ENCODE measurements at regions not wholly inside any gene's neighbourhood (a gene's known extent, or its start where the extent isn't known, plus 50 kb on each side); places are given as distances from the start of the nearest gene placed in this dataset.

- Histone ChIP-seq H3K27ac (replicated peaks) (peak overlapping the region; percentile 83), H3K4me3 (replicated peaks; ENCODE audit: insufficient read depth, low read length) (no peak overlapping the region), H3K27me3 (ENCODE audit: insufficient read depth, poor library complexity, severe bottlenecking) (no peaks in the 10 kb centered on the region)
- peak; percentile 89 to 98 for DNase-seq (ENCODE audit: low read depth in 1 of 2, low spot score in 1 of 2)
- no peak for TF ChIP-seq GABPA (IDR thresholded peaks at IDR 0.05; ENCODE audit: low read depth)
- peak; percentile 70 for TF ChIP-seq POLR2AphosphoS5 (IDR thresholded peaks at IDR 0.05; ENCODE audit: low read depth)
- peak; percentile 99 for TF ChIP-seq SPI1 (IDR thresholded peaks at IDR 0.05; ENCODE audit: borderline replicate concordance, low read depth)
Measured at GRCh38 chr5:17118631-17119030, 98.8 kb upstream of the BASP1 start.

- Histone ChIP-seq H3K4me3 (replicated peaks; ENCODE audit: insufficient read depth, low read length) (no peak overlapping the region), H3K27me3 (ENCODE audit: insufficient read depth, poor library complexity, severe bottlenecking) (no peaks in the 10 kb centered on the region), H3K27ac (replicated peaks) (peak overlapping the region; percentile 83)
- no peak for DNase-seq (ENCODE audit: low read depth in 1 of 2, low spot score in 1 of 2)
- TF ChIP-seq POLR2AphosphoS5 (IDR thresholded peaks at IDR 0.05; ENCODE audit: low read depth), result no peak
- TF ChIP-seq, protein P1, sequence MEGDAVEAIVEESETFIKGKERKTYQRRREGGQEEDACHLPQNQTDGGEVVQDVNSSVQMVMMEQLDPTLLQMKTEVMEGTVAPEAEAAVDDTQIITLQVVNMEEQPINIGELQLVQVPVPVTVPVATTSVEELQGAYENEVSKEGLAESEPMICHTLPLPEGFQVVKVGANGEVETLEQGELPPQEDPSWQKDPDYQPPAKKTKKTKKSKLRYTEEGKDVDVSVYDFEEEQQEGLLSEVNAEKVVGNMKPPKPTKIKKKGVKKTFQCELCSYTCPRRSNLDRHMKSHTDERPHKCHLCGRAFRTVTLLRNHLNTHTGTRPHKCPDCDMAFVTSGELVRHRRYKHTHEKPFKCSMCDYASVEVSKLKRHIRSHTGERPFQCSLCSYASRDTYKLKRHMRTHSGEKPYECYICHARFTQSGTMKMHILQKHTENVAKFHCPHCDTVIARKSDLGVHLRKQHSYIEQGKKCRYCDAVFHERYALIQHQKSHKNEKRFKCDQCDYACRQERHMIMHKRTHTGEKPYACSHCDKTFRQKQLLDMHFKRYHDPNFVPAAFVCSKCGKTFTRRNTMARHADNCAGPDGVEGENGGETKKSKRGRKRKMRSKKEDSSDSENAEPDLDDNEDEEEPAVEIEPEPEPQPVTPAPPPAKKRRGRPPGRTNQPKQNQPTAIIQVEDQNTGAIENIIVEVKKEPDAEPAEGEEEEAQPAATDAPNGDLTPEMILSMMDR (IDR thresholded peaks at IDR 0.05; ENCODE audit: insufficient read depth, low read length), result no peak
- no peak for TF ChIP-seq GABPA (IDR thresholded peaks at IDR 0.05; ENCODE audit: low read depth)
- TF ChIP-seq SPI1 (IDR thresholded peaks at IDR 0.05; ENCODE audit: borderline replicate concordance, low read depth), result no peak
- TF ChIP-seq, protein P2, sequence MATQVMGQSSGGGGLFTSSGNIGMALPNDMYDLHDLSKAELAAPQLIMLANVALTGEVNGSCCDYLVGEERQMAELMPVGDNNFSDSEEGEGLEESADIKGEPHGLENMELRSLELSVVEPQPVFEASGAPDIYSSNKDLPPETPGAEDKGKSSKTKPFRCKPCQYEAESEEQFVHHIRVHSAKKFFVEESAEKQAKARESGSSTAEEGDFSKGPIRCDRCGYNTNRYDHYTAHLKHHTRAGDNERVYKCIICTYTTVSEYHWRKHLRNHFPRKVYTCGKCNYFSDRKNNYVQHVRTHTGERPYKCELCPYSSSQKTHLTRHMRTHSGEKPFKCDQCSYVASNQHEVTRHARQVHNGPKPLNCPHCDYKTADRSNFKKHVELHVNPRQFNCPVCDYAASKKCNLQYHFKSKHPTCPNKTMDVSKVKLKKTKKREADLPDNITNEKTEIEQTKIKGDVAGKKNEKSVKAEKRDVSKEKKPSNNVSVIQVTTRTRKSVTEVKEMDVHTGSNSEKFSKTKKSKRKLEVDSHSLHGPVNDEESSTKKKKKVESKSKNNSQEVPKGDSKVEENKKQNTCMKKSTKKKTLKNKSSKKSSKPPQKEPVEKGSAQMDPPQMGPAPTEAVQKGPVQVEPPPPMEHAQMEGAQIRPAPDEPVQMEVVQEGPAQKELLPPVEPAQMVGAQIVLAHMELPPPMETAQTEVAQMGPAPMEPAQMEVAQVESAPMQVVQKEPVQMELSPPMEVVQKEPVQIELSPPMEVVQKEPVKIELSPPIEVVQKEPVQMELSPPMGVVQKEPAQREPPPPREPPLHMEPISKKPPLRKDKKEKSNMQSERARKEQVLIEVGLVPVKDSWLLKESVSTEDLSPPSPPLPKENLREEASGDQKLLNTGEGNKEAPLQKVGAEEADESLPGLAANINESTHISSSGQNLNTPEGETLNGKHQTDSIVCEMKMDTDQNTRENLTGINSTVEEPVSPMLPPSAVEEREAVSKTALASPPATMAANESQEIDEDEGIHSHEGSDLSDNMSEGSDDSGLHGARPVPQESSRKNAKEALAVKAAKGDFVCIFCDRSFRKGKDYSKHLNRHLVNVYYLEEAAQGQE (IDR thresholded peaks at IDR 0.05; ENCODE audit: insufficient replicate concordance, low read depth), result no peak
Measured at GRCh38 chr5:17120209-17120608, 97.2 kb upstream of the BASP1 start.

- no peaks in the 10 kb centered on the region for H3K27me3 ChIP-seq (ENCODE audit: insufficient read depth, poor library complexity, severe bottlenecking)
- DNase-seq (ENCODE audit: low read depth in 1 of 2, low spot score in 1 of 2), result no peak
- no peak for TF ChIP-seq SPI1 (IDR thresholded peaks at IDR 0.05; ENCODE audit: borderline replicate concordance, low read depth)
- TF ChIP-seq, protein P1 (IDR thresholded peaks at IDR 0.05; ENCODE audit: insufficient read depth, low read length), result no peak
- TF ChIP-seq, protein P2 (IDR thresholded peaks at IDR 0.05; ENCODE audit: insufficient replicate concordance, low read depth), result no peak
- TF ChIP-seq GABPA (IDR thresholded peaks at IDR 0.05; ENCODE audit: low read depth), result no peak
- TF ChIP-seq POLR2AphosphoS5 (IDR thresholded peaks at IDR 0.05; ENCODE audit: low read depth), result no peak
- no peak overlapping the region for H3K4me3 ChIP-seq (replicated peaks; ENCODE audit: insufficient read depth, low read length)
- no peak overlapping the region for H3K27ac ChIP-seq (replicated peaks)
Measured at GRCh38 chr5:17121776-17122175, 95.7 kb upstream of the BASP1 start.

DNA sequence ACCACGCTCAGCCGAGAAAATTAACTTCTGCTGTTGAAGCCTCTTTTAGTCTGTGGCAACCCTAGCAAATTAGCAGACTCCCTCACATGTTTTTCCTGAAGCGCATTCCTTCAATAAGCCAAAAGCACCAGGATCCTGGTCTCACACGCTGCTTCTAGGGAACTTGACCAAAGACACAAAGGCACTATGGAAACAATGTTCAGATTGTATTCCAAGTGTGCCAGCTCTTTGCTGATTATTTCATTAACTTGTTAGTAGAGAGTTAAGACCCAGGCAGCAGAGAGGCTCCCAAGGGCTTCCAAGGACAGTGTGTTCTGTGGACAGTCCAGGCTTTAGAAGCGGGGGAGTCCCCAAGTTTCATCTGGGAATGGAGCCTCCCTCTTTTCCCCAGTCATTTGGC is 94.4 kb upstream of the BASP1 start:
- TF ChIP-seq, protein P2 (IDR thresholded peaks at IDR 0.05; ENCODE audit: insufficient replicate concordance, low read depth), result no peak
- TF ChIP-seq, protein P1 (IDR thresholded peaks at IDR 0.05; ENCODE audit: insufficient read depth, low read length), result no peak
- TF ChIP-seq SPI1 (IDR thresholded peaks at IDR 0.05; ENCODE audit: borderline replicate concordance, low read depth) (no peak), POLR2AphosphoS5 (IDR thresholded peaks at IDR 0.05; ENCODE audit: low read depth) (no peak), GABPA (IDR thresholded peaks at IDR 0.05; ENCODE audit: low read depth) (no peak)
- Histone ChIP-seq H3K27me3 (ENCODE audit: insufficient read depth, poor library complexity, severe bottlenecking) (no peaks in the 10 kb centered on the region), H3K4me3 (replicated peaks; ENCODE audit: insufficient read depth, low read length) (no peak overlapping the region), H3K27ac (replicated peaks) (no peak overlapping the region)
- no peak for DNase-seq (ENCODE audit: low read depth in 1 of 2, low spot score in 1 of 2)

Data from HL-60 (cell line).